ENCODE measurements at regions not wholly inside any gene's neighbourhood (a gene's known extent, or its start where the extent isn't known, plus 50 kb on each side); places are given as distances from the start of the nearest gene placed in this dataset.
"Not testable (repeated sequence)": the region's sequence is repeated elsewhere in the genome, so short reads cannot be mapped to it uniquely, and the experiment has no call there.

DNA sequence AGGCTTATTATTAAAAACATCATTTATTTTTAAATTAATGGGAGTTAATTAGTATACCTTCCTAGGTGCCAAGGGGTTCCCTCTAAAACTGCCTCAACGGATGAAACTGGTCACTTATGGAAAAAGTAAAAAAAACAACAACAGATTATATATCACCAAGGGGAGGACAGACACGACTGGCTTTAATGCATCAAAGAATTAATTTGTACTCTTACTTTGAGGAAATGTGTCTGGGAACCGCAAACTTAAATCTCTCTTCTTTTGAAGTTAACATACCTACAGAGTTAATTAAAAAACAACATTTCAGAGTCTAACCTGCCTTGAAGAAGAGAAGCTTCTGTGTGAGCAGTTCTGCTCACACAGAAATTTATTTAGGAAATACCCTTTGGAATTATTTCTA, 354.6 kb downstream of the LRRC70 start:
- DNase-seq (ENCODE audit: extremely low read depth, low read depth): no peak

DNA sequence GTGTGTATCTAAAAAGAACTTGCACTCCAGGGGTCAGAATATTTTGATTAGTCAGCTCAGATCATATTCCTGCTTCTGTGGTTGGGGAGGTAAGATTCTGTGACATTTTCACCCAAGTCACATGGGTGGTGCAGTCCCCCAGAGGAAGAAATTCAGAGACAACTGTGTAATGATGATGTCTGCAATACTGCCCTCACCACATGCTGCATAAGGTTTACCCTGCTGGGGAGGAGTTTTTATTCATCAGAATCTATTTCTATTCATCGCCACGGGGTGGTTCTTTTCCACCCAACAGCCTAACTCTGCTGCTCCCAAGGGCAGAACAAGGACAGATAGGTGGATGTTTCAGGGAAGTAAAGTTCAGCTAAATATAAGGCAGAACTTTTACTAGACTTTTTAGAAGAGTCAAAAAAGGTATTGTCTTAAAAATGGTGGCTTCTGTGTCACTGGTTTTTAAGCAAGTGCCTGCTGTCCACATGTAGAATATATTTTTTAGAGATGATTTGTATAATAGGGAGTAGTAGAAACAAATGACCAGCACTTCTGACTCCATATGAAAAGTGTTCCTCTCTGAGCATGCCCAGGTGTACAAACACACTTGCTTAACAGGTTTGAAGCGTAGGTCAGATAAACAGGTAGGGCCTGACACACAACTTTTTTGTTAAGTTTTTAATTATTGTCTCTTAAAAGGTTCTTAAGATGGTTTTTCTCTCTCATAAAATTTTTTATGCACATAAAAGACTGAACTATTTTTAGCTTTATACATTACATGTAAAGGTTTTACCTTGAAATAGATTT, 352.7 kb downstream of the LRRC70 start:
- DNase-seq (ENCODE audit: extremely low read depth, low read depth): no peak

DNA sequence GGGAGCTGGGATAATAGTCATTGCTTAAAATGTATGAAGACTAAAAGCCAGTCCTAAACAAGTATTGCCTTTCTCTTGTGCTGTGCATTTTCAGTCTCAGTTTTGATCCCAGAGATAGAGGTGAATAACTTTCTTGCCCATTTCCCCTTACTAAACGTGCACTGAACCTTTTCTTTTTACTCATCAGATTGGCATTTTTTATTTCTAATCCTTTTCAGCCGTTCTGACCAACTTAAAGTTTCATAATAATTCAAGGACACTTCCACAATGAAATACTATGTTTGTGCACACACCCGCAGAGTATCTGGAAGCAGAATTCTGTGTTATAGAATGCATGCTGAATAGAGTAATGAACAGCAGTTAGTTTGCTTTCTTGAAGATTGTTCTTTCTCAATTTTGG, 343.6 kb downstream of the LRRC70 start:
- no peak for DNase-seq (ENCODE audit: extremely low read depth, low read depth)

DNA sequence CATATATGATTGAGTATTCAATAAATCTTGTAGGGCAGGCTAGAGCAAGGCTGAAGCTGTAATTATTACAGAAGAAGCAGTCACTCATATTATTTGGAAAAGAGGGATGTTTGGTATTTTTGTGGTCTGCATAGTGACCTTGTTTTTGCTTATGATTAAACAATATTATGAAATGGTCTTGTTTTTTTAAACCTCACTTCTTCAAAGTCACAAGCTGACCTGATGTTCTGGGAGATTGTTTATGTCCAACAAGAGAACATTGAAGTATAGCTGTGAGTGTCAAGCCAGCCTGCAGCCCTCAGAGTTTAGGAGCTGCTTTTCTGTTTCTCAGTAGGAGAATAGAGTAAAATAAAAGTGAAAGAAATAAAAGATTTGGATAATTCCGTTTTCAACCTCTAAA, 342.2 kb downstream of the LRRC70 start:
- no peak for DNase-seq (ENCODE audit: extremely low read depth, low read depth)

DNA sequence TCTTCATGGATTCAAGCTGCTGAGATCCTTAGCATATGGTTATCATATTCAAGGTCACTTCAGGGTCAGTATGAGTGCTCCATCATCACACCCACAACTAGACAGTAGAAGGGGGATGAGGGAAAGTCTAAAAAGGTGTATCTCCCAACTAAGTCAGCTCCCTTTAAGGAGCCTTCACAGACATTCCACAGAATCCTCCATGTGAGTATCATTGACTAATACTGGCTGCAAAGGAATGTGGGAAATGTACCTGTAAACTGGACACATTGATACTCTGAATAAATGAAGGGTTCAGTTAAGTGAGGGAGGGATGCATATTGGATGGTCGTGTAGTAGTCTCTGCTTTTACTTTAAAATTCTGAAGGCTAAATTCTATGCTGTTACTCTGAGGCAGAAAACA, 330.7 kb downstream of the LRRC70 start:
- DNase-seq (ENCODE audit: extremely low read depth, low read depth): no peak

DNA sequence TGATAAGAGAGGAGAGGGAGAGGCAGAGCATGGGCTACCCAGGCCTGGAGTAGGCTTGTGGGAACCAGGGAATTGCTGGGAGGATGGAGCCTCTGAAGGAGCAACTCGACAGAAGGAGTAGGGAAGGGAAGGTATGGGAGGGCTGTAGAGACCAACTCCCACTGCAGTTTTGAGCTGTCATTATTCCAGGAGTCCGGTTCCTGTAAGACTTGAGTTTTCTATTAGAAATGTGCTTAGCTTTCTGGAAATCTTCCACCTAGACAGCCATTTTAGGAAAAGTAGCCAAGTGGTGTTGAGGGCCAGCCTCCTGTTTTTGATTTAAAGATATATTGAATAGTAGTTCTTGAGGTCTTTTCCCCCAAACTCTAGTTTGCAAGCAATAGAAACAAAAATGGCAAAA, 323.5 kb downstream of the LRRC70 start:
- DNase-seq (ENCODE audit: extremely low read depth, low read depth): no peak

DNA sequence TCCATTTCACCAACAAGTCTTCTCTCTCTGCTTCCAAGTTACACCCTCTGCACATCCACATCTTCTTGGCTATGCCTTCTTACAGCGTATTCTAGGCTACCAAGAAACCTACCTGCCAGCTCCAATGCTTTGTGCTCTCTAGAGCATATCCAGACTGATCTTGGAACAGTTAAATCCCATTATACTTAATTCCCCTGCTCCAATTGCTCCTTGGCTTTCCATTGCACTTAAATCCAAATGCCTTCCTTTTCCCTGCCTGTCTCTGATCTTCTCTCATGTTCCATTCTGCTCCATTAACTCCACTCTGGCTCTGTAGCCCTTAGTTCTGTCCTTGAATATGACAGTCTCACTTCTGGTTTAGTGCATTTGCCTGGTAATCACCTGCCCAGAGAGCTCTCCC, 322.4 kb downstream of the LRRC70 start:
- DNase-seq (ENCODE audit: extremely low read depth, low read depth): no peak

DNA sequence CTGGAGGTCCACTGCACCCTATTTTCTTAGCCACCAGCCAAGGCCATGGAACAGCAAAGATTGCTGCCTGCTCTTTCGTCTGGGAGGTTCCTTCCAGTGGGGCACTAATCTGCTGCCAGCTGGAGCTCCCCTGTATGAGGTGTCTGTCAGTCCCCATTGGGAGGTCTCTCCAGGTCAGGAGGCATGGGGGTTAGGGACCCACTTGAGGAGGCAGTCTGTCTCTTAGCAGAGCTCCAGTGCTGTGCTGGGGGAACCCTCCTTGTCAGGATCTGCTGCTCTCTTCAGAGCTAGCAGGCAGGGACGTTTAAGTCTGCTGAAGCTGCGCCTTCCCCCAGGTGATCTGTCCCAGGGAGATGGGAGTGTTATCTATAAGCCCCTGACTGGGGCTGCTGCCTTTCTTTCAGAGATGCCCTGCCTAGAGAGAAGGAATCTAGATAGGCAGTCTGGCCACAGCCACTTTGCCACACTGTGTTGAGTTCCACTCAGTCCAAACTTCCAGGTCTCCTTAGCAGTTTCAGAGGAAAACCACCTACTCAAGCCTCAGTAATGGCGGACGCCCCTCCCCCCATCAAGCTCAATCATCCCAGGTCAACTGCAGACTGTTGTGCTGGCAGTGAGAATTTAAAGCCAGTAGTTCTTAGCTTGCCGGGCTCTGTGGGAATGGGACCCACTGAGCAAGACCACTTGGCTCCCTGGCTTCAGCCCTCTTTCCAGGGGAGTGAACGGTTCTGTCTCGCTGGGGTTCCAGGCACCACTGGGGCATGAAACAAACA, 317.7 kb downstream of the LRRC70 start:
- no peak for DNase-seq (ENCODE audit: extremely low read depth, low read depth)

DNA sequence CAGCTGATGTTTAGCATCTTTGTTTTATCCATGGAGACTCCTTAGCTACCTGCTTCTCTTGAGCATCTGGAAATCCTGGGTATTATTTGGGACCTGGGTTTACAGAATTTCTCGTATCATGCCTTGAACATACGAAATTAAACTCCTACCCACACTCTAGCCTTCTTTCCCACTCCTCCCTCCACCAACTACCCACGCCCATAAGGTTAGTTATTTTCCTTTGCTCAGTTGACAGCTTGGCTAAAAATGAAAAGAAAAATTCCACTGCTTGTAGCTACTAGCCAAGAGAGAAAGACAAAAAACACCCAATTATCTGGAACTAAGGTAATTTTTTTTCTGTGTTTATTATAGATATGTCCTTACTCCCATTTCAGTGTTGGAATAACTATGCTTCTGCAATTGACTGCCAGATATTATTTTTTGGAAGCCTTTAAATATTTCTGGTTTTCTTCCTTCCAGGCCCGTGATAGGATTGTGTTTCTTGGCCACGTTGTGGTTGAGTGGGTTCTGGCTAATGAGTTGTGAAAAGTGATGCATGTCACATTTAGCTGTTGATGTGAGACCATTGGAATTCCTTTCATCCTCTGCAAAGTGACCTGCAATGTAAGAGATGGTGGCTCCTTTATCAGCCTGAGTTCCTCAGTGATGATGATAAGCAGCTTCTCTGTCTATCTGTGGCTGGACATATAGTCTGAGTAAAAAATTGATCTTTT, 308.1 kb downstream of the LRRC70 start:
- DNase-seq (ENCODE audit: extremely low read depth, low read depth): no peak

DNA sequence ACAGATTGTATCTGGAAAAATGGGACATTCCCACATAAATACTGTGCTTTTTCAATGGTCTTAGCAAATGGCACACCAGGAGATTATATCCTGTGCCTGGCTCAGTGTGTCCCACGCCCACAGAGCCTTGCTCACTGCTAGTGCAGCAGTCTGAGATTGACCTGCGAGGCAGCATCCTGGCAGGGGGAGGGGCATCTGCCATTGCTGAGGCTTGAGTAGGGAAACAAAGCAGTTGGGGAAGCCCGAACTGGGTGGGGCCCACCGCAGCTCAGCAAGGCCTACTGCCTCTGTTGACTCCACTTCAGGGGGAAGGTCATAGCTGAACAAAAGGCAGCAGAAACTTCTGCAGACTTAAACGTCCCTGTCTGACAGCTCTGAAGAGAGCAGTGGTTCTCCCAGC, 258.7 kb downstream of the LRRC70 start:
- not testable (repeated sequence) for DNase-seq (ENCODE audit: extremely low read depth, low read depth)

DNA sequence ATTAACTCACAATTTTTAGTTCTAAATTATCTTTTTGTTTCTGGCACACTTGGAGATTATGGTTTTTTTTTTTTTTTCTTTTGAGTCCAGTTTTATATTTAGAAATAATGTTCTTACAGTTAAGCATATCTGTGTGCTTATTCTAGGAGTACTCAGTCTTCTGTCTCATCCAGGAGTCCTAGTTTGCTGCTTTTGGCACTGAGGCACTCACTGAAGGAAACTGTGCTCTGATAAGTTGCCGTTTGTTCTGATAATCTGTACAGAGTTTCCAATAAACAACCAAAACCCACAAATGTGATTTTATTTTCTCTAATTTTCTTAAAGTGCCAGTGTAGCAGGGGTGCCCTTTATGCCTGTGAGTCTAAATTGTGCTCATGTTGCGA, 251.0 kb downstream of the LRRC70 start:
- DNase-seq (ENCODE audit: extremely low read depth, low read depth): no peak

DNA sequence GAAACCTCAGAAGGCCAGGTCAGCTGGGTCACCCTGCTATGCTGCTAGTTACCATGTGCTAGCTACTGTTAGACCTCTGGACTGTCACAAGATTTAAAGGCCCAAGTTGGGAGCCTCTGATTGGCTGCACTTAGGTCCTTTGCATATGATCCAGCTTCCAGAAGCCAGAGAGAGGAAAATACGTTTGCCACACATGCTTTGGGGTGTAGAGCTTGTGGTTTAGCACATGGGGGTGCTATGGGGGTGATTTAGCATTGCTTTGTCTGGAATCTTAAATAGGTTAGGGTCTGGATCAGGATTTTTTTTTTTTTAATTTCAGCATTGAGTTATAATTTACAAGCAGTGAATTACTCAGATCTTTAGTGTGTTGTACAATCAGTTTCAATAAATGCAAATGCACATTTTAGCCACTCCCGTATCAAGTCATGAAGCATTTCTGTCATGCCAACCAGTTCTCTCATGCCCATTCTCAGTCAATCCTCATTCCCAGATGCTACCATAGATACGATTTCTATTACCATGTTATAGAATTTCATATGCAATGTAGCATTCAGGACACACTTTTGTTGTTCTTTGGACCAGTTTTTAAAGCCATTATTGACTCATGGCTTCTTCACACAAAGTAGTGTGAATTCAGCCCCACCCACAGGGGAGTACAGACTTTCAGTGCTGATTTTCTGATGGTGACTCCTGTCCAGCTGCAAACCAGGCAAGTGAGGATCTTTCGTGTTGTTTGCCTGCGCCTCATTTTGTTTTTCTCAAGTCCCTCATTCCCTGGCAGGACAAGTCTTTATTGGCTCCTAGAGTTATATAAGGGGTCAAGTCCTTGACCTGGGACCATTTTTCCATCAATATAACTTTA, 250.4 kb downstream of the LRRC70 start:
- no peak for DNase-seq (ENCODE audit: extremely low read depth, low read depth)

DNA sequence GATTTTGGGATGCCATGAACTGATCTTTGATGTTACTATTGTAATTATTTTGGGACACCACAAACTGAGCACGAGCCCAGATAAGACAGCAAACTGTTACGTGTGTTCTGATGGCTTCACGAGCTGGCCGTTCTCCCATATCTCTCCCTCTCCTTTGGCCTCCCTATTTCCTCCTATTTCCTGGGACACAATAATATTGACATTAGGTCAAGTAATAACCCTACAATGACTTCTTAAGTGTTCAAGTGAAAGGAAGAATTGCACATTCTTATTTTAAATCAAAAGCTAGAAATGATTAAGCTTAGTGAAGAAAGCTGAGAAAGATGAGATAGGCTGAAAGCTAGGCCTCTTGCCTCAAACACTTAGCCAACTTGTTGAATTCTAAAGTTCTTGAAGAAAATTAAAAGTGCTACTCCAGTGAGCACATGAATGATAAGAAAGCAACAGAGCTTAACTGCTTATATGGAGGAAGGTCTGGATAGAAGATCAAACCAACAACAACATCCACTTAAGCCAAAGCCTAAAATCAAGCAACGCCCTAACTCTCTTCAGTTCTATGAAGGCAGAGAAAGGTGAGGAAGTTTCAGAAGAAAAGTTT, 247.1 kb downstream of the LRRC70 start:
- DNase-seq (ENCODE audit: extremely low read depth, low read depth): no peak

DNA sequence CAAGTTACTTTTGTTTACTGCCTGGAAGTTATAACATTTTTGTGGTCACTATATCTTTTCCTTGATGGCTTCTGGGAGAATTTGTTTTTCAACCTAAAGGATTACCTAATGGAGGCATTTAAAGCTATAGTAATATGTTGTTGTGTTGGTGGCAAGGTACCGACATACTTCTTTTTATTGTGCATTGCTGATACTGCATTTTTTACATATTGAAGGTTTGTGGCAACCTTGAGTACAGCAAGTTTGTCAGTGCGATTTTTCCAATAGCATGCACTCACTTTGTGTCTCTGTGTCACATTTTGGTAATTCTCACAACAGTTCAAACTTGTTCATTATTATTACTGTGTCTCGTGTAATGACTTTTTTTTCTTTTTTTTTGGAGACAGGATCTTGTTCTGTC, 246.3 kb downstream of the LRRC70 start:
- DNase-seq (ENCODE audit: extremely low read depth, low read depth): no peak

DNA sequence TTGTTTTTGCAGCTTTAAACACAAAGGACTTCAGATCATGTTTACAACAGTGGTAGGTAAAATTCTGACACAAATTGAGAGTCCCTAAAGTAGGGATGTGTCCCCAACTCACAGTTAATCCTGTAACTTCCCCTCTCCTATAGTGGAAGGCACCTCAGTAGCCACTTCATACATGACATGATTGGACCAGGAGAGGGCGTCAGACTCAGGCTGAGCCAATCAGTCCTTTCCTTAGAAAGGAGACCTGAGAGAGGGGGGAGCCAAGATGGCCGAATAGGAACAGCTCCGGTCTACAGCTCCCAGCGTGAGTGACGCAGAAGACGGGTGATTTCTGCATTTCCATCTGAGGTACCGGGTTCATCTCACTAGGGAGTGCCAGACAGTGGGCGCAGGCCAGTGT, 238.4 kb downstream of the LRRC70 start:
- DNase-seq (ENCODE audit: extremely low read depth, low read depth): not testable (repeated sequence)

DNA sequence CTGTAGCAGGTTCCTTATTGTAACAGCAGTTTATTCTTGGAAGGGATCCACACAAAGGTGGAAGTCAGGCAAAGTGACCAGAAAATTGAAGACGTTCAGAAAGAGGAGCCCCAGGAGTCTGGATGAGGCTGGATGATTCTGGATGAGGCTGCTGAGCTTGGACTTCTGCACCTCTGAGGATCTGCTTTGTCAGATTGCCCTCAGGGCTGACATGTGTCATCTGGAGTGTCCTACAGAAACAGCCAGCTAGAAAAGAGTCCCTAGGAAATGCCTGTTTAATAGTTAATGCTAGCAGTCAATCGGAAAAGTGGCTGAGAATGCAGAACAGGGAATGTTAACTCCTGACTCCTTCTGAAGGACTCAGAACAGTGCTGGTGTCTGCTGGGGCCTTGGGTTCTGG, 236.4 kb downstream of the LRRC70 start:
- DNase-seq (ENCODE audit: extremely low read depth, low read depth): no peak

DNA sequence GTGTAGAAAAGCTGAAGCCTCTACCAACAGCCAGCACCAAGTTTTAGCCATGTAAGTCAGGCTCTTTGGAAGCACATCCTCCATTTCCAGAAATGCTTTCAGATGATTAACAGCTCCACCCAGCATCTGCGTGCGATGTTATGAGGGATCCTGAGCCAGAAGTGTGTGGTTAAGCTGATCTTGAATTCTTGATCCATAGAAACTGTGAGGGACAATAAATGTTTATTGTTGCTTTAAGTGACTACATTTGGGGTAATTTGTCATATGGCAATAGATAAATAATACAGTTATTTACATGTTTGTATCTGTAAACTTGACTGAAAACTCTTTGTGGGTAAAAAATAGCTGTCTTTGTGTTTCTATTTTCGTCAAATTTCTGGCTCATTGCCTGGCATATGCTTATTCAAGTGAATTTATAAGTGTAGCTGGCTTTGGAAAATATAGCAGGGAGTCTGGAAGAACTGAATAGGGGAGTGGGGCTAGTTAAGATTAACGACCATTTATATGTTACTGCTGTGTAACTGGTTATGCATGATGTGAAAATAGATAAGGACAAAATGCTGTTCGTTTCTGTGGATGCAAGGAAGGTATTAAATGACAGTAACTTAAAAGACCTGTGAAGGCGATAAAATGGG, 234.1 kb downstream of the LRRC70 start:
- no peak for DNase-seq (ENCODE audit: extremely low read depth, low read depth)

DNA sequence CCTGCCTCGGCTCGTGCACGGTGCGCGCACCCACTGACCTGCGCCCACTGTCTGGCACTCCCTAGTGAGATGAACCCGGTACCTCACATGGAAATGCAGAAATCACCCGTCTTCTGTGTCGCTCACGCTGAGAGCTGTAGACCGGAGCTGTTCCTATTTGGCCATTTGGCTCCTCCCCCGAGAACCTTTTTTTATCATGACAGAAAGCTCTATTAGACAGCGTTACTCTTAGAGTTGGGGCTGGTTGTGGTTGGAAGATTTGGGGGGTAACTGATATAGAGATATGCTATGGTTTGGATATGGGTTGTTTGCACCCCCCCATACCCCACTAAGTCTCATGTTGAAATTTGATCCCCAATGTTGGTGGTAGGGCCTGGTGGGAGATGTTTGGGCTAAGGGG, 226.2 kb downstream of the LRRC70 start:
- DNase-seq (ENCODE audit: extremely low read depth, low read depth): not testable (repeated sequence)

DNA sequence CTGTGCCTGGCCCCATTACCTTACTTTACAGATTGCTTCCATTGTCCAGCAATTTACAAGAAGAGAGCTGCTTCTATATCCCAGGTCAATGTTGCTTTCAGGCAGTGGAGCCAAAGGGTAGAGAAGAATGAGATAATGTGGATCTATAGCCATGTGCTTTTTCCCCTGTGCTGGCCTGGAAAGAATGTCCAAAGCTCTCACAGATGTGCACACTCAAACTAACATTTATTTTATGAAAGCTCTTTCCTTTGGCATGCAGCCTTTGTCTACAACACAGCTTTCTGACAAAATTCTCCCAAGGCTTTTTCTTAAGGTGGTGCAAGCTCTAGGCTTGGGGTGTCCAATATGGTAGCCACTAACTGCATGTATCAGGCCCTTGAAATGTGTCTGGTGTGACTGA, 217.3 kb downstream of the LRRC70 start:
- no peak for DNase-seq (ENCODE audit: extremely low read depth, low read depth)

DNA sequence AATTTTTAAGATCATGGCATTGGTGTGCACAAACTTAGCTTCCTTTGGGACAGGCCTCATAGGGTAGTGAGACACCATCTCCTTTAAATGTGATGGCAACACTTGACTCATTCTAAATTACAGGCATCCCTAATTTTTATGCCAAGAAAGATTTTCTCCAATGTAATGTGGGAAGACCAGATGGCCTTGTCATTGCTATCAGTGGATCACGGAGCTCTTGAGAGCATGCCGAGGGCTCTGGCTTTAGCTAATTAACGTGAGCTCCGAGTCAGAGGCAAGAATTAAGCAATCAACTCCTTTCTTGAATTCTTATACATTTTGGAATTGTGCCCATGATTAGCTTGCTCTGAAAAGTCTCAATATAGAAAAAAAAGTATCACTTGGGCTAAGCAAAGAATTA, 215.8 kb downstream of the LRRC70 start:
- no peak for DNase-seq (ENCODE audit: extremely low read depth, low read depth)
